ENCODE measurements at regions not wholly inside any gene's neighbourhood (a gene's known extent, or its start where the extent isn't known, plus 50 kb on each side); places are given as distances from the start of the nearest gene placed in this dataset.
"Not testable (repeated sequence)": the region's sequence is repeated elsewhere in the genome, so short reads cannot be mapped to it uniquely, and the experiment has no call there.

DNA sequence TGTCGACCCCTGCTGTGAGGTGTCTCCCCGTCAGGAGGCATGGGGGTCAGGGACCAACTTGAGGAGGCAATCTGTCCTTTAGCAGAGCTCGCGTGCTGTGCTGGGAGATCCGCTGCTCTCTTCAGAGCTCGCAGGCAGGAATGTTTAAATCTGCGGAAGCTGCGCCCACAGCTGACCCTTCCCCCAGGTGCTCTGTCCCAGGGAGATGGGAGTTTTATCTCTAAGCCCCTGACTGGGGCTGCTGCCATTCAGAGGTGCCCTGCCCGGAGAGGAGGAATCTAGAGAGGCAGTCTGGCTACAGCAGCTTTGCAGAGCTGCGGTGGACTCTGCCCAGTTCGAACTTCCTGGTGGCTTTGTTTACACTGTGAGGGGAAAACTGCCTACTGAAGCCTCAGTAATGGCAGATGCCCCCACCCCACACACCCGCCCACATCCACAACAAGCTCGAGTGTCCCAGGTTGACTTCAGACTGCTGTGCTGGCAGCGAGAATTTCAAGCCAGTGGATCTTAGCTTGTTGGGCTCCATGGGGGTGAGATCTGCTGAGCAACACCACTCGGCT lies 133.1 kb downstream of the CENPC start:
- not testable (repeated sequence) for H3K9me3 ChIP-seq; H3K36me3 ChIP-seq; H3K4me3 ChIP-seq (ENCODE audit: low read depth, low read length); H3K27me3 ChIP-seq; H3K4me1 ChIP-seq; DNase-seq

DNA sequence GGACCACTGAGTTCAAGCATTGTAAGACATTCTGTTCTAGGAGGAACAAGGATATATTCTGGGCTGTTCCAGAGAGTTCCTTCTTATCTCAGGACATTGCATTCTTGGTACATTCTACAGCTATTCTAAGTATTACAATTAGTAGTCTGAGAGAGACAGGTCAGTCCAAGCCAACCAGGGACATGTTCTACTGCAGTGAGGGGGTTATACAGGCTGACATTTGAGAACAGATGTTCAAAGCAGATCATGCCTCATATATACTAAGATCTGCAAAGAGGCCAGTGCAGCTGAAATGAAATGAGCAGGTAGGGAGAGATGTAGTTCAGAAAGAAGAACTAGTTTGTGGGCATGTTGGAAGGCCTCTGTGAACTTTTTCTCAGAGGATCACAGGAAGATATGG lies 142.0 kb downstream of the CENPC start:
- no peaks in the 10 kb centered on the region for H3K27me3 ChIP-seq
- TF ChIP-seq, protein P1, sequence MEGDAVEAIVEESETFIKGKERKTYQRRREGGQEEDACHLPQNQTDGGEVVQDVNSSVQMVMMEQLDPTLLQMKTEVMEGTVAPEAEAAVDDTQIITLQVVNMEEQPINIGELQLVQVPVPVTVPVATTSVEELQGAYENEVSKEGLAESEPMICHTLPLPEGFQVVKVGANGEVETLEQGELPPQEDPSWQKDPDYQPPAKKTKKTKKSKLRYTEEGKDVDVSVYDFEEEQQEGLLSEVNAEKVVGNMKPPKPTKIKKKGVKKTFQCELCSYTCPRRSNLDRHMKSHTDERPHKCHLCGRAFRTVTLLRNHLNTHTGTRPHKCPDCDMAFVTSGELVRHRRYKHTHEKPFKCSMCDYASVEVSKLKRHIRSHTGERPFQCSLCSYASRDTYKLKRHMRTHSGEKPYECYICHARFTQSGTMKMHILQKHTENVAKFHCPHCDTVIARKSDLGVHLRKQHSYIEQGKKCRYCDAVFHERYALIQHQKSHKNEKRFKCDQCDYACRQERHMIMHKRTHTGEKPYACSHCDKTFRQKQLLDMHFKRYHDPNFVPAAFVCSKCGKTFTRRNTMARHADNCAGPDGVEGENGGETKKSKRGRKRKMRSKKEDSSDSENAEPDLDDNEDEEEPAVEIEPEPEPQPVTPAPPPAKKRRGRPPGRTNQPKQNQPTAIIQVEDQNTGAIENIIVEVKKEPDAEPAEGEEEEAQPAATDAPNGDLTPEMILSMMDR (IDR thresholded peaks at IDR 0.05; ENCODE audit: low read depth, low read length): no peak
- no peaks in the 10 kb centered on the region for H3K4me1 ChIP-seq
- no peak overlapping the region for H3K4me3 ChIP-seq (ENCODE audit: low read depth, low read length)
- no peaks in the 10 kb centered on the region for H3K9me3 ChIP-seq
- no peak for DNase-seq
- no peaks in the 10 kb centered on the region for H3K36me3 ChIP-seq

DNA sequence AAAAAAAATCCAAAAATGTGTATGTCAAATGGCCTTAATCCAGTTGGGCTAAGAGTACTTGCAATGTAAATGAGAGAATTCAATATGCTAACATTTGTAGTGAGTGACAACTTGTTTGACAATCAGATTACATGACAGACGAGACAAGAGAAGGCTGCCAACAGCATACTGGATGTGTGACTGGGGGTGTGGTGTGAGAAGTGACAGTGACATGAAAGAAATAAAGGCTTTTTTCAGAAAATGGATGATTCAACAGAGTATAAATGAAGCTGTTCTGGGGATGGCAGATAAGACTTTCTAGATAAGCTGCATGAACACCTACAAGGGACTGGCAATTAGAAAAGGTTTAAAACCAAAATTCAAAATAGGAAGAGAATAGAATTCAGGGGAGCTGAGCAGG lies 143.4 kb downstream of the CENPC start:
- DNase-seq: no peak
- Histone ChIP-seq H3K36me3 (no peaks in the 10 kb centered on the region), H3K4me1 (no peaks in the 10 kb centered on the region), H3K4me3 (ENCODE audit: low read depth, low read length) (no peak overlapping the region), H3K9me3 (no peaks in the 10 kb centered on the region), H3K27me3 (no peaks in the 10 kb centered on the region)
- TF ChIP-seq, protein P1 (IDR thresholded peaks at IDR 0.05; ENCODE audit: low read depth, low read length): no peak

DNA sequence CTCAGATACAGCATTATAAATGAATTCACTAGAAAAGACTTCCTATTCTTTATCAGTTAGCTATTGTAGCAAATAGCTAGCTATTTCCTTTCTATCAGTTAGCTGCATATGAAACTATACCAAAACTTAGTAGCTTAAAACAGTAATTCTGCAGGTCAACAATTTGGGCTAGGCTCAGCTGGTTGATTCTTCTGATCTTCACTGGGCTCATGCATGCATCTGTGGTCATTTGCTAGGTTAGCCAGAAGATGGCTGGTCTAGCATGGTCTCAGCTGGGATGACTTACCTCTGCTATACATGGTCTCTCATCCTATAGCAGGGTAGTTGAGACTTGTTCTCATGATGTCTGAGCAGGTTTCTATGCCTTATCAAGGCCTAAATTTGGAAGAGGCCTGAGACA lies 147.4 kb downstream of the CENPC start:
- Histone ChIP-seq H3K4me3 (ENCODE audit: low read depth, low read length) (no peak overlapping the region), H3K36me3 (no peaks in the 10 kb centered on the region), H3K4me1 (no peaks in the 10 kb centered on the region), H3K9me3 (no peaks in the 10 kb centered on the region), H3K27me3 (no peaks in the 10 kb centered on the region)
- no peak for DNase-seq
- TF ChIP-seq, protein P1 (IDR thresholded peaks at IDR 0.05; ENCODE audit: low read depth, low read length): no peak

DNA sequence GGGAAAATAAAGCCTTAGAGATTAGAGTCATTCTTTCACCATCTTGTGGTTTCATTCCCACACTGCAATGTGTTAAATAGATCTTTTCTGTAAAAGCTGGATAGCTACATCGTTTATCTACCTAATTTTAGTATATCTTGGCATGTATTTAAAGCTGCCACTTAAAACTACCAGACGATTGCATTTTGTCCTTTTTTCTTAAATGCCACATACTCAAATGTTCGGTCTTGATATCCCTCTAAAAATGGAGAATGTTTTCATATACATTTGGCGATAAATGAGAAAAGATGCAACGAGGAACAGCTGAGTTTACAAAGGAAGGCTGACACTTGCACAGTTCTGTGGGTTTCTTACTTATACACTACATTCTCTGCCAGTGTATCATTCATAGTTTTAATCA lies 148.3 kb downstream of the CENPC start:
- Histone ChIP-seq H3K27me3 (peaks cover 6% of the 10 kb centered on the region; the same call in 1 of the 2 replicates), H3K4me3 (ENCODE audit: low read depth, low read length) (no peak overlapping the region), H3K9me3 (no peaks in the 10 kb centered on the region), H3K36me3 (no peaks in the 10 kb centered on the region), H3K4me1 (no peaks in the 10 kb centered on the region)
- DNase-seq: no peak
- TF ChIP-seq, protein P1 (IDR thresholded peaks at IDR 0.05; ENCODE audit: low read depth, low read length): no peak

DNA sequence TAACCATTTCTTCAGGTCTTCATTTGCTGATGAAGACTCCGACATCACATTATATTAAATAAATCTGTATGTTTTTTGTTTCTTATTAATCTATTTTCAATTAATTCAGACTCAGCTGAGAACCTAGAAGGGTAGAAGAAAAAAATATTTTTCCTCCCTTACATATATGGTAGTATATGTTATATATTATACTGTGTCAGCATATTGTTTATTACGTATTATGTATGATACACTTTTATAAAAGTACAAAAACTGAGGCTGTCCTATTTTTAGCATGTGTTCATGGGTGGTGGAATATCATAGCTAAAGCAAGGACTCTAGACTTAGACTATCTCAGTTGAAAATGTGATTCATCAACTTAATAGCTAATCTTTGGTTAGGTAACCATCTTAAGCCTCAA lies 149.3 kb downstream of the CENPC start:
- no peaks in the 10 kb centered on the region for H3K4me1 ChIP-seq
- no peaks in the 10 kb centered on the region for H3K36me3 ChIP-seq
- TF ChIP-seq, protein P1 (IDR thresholded peaks at IDR 0.05; ENCODE audit: low read depth, low read length): no peak
- peaks cover 6% of the 10 kb centered on the region for H3K27me3 ChIP-seq
- H3K4me3 ChIP-seq (ENCODE audit: low read depth, low read length): no peak overlapping the region
- H3K9me3 ChIP-seq: no peaks in the 10 kb centered on the region
- no peak for DNase-seq

DNA sequence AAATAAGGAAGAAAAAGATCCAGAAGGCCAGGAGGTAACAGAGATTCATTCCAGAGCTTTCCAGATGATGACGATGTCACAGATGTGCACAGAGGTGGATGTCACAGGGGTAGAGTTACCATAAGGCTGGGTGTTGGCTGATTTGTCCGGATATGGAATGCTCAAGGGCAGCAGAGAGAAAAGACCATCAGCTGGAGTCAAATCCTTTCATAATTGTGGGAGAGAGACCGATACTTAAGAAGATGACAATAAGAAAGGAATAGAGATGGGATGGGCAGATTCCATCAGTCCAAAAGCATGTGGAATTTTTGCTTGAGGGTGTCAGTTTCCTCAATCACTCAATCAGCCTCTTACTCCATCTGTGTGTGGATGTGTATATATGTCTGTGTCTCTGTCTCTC lies 150.4 kb downstream of the CENPC start:
- no peak for DNase-seq
- TF ChIP-seq, protein P1 (IDR thresholded peaks at IDR 0.05; ENCODE audit: low read depth, low read length): no peak
- peaks cover 9% of the 10 kb centered on the region for H3K27me3 ChIP-seq
- no peak overlapping the region for H3K4me3 ChIP-seq (ENCODE audit: low read depth, low read length)
- H3K4me1 ChIP-seq: no peaks in the 10 kb centered on the region
- no peaks in the 10 kb centered on the region for H3K9me3 ChIP-seq
- no peaks in the 10 kb centered on the region for H3K36me3 ChIP-seq

Data from BE2C (cell line).